Amniotic epithelial cell (primary cell): ENCODE measurements at regions not wholly inside any gene's neighbourhood (a gene's known extent, or its start where the extent isn't known, plus 50 kb on each side); places are given as distances from the start of the nearest gene placed in this dataset.
"Not testable (repeated sequence)": the region's sequence is repeated elsewhere in the genome, so short reads cannot be mapped to it uniquely, and the experiment has no call there.

Source experiments
- DNase-seq: peaks from one replicate; pipeline ENCODE4 v3.0.0-alpha.2; 2010; ENCODE audit warnings: low read depth

GRCh38 chr5:156201788-156202403 lies 125.1 kb upstream of the SGCD start:
- DNase-seq: peak; percentile 7

GRCh38 chr5:156208271-156208670 lies 118.7 kb upstream of the SGCD start:
- no peak for DNase-seq

DNA sequence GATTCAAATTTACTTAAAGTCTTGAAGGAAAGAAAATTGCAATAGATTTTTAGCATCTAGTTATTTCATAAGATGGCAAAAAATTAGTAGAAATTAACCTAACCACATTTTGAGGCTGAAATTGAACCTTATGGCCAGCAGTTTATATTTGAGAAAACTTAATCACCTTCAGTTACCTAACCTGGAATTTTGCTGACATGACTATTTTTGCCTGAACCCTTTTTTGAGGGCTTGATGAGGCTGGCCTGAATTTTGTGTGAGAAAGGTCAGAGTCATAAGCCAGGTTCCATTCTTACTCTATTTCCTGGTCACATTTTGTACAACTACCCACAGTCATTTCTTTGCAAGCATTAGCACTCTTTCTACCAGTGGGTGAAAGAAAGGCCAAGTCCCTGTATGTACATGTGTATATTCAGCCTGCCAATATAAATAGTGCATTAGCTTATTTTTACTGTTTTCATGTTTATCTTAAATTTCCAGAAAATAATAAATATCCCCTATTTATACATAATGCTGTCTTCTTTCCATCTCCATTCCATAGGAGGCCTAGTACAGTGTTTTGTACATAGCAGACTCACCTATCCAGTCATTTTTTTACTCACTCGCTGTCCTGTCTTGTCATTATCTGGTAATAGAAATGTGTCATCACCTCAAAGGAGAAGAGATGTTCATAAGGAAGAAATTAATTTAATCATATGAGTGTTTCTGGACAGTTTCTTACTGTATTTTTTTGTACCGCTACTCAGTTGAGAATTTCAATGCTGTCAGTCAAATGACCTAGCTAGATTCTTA lies 108.4 kb upstream of the SGCD start:
- DNase-seq: no peak

DNA sequence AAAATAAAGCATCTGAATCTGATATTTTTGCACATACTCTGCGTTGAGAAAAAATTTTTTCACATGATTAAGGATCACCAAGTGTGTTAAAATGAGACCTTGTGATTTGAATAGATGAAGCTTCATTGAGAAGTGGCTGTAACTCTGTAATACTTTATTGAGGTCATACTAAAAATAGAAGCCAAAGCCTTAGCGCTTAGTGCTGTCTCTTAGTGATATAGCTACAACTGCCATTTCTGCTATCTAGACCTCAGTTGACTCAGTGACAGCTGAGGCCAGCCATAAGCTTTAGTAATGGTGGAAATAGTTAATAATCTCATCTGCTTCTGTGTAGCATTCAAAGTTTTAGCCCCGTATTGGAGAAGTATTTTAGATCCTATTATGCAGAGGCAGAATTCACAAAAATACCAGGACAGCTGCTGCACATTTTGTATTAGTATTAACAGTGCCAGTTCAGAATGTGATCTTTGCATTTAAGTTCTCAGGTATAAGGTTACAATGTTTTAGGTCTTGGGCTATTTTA lies 107.4 kb upstream of the SGCD start:
- DNase-seq: no peak

GRCh38 chr5:156221816-156222215 lies 105.1 kb upstream of the SGCD start:
- no peak for DNase-seq

DNA sequence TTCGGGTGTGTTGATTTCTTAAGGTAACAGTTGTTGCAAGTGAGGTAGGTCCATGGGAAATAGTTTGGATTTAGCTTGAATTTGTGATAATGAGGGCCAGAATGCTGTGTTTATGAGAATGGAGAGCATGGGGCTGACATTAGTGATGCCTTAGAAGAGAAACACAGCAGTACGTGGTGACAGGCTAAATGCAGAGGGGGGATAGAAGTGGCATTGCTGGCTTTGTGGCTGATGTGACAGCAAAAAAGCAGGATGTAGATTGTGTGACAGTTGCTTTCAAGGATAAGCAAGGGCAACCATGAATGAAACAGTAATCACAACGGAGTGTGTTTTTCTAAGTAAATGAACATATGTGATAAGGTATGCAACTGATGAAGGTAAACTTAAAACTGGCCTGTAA lies 103.4 kb upstream of the SGCD start:
- DNase-seq: no peak

- DNase-seq: not testable (repeated sequence)
These were observed 100.5 kb upstream of the SGCD start for GRCh38 chr5:156226485-156226884.

DNA sequence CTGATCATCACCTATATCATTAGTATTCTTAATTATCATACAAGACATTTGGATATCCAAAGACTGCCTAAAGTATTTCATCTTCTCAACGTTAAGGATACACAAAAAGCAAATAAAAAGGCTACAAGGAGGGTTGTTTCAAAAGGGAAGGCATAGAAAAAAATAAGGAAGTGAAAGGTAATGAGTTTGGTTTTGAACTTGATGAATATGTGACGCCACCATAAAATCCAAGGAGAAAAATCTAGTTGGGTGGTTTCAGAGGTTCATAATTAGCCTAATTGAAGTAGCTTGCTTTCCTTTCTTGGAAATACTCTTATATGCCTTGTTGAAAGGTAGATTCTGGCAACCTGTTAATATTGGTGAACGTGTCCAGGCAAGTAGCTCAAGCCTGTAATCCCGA lies 96.1 kb upstream of the SGCD start:
- no peak for DNase-seq

GRCh38 chr5:156232251-156232869 lies 94.6 kb upstream of the SGCD start:
- DNase-seq: no peak

DNA sequence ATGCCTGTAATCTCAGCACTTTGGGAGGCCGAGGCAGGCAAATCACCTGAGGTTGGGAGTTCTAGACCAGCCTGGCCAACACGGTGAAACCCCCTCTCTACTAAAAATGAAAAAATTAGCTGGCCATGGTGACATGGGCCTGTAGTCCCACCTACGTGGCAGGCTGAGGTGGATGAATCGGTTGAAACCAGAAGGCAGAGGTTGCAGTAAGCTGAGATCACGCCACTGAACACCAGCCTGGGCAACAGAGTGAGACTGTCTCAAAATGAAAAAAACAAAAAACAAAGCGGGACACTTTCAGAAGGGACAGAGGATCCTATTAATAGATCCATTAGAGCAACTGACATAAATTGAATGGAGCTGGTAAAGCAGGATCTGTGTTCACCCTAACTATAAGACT lies 89.6 kb upstream of the SGCD start:
- no peak for DNase-seq

DNA sequence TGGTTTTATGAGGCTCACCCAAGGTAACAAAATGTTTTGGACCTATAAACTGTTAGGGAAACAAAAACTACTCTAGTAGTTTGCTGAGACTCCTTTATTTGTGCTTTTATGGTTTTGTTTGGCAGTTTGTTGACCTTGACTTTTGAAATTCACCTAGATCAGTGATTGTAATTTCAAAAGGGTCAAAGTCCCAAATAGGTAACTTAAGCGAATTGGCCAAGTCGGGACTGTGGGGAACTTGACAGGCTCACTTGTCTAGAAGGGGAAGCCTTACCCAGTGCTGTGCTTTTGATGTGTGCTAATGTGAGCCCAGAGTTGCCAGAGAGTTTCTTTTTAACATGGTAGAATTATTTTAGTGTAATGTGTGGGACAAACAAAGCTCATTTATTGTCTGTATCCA lies 87.2 kb upstream of the SGCD start:
- DNase-seq: no peak

- no peak for DNase-seq
These were observed 86.5 kb upstream of the SGCD start for GRCh38 chr5:156240414-156240813.

DNA sequence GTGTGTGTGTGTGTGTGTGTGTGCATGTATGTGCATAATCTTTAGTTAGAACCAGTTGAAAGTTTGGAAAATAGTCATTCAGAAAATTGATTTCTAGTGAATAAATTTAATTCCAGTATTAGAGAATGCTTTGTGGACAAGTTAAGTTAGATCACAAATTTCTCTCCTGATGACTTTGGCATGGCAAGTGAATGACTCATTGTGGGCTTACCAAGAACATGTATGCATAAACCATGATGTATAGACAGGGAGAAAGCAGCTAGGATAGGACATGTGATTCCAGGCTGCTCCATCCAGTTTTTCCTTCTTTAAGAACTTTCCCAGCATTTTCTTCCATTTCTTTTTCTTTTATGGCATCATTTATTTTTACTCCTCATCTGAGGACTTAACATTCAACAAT lies 85.7 kb upstream of the SGCD start:
- no peak for DNase-seq

GRCh38 chr5:156245895-156246294 lies 81.1 kb upstream of the SGCD start:
- no peak for DNase-seq

- DNase-seq: no peak
These were observed 75.9 kb upstream of the SGCD start for GRCh38 chr5:156251076-156251475.

- DNase-seq: no peak
These were observed 73.8 kb upstream of the SGCD start for GRCh38 chr5:156253130-156253529.

- DNase-seq: no peak
These were observed 72.8 kb upstream of the SGCD start for GRCh38 chr5:156254196-156254595.

DNA sequence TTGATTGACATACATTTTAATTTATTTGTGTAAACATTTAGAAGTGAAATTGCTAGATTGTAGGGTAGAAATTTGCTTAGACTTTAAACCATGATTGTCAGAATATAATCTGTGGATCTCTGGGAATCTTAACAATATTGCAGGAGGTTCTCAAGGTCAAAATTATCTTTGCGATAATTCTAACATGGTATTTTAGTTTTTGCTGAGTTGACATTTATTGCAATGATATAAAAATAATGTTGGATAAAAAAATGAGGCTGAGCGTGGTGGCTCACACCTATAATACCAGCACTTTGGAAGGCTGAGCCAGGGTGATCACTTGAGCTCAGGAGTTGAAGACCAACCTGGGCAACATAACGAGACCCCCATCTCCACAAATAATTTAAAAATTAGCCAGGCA lies 70.3 kb upstream of the SGCD start:
- DNase-seq: no peak

DNA sequence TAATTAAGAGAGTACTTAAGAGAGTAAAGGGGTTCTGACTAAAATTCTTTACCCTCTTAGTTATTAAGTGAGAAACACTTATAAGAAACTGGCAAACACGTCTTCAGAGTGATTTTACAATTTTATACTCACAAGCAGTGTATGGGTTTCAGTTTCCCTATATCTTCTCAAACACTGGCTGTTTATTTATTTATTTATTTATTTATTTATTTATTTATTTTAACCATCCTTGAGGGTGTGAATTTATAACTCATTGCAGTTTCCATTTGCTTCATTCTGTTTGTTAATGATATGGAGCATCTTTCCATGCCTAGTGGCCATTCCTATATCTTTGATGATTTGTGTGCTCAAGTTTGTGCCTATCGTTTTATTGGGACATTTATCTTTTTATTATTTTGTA lies 68.0 kb upstream of the SGCD start:
- no peak for DNase-seq

GRCh38 chr5:156259618-156260017 lies 67.3 kb upstream of the SGCD start:
- no peak for DNase-seq

DNA sequence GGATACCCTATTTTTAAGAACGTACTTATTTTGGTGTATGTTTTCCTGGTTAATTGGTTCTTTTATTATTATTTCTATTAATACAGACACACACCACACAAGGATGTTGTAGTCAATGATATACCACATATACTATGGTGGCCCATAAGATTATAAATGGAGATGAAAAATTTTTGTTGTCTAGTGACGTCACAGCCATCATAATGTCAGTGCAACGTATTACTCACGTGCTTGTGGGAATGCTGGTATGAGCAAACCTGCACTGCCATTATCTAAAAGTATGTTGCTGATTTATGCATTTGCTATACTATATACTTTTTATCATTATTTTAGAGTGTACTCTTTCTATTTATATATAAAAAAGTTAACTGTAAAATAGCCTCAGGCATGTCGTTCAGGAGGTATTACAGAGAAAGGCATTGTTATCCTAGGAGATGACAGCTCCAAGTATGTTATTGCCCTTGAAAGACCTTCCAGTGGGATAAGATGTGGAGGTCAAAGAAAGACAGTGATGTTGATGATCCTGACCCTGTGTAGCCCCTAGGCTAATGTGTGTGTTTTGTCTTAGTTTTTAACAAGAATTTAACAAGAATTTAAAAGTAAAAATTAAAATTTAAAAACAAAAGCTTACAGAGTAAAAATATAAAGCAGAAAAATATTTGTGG lies 65.6 kb upstream of the SGCD start:
- no peak for DNase-seq

DNA sequence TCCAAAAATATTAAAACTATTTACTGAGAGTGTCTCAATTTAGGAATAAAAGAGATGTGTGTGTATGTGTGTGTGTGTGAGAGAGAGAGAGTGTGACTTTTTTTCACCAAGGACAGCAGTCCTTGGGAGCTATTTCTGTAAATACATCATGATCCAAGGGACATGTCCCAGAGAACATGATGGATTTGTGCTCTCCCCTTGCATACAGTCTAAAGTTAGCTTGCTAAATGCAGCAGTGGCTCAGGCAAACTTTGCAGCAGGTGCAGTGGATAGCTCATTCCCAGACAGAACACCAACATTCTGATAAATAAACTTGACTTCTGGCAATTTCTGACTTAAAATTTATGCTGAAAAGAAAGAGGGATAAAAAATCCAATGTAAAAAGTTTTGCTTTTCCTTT lies 55.4 kb upstream of the SGCD start:
- DNase-seq: no peak

DNA sequence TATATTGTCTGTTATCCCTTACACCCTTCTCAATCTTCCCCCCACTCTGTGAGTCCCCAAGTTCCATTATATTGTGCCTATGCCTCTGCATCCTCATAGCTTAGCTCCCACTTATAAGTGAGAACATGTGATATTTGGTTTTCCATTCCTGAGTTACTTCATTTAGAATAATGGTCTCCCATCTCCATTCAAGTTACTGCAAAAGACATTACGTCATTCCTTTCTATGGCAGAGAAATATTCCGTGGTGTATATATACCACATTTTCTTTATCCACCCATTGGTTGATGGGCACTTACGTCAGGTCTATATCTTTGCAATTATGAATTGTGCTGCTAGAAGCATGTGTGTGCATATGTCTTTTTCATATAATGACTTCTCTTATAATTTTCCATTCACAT lies 54.8 kb upstream of the SGCD start:
- DNase-seq: no peak
